ENCODE measurements at regions not wholly inside any gene's neighbourhood (a gene's known extent, or its start where the extent isn't known, plus 50 kb on each side); places are given as distances from the start of the nearest gene placed in this dataset.

GRCh38 chr2:209138079-209138478 is 285.8 kb upstream of the MAP2 start:
- TF ChIP-seq REST (IDR thresholded peaks at IDR 0.05) = no peak
- no peak for TF ChIP-seq GABPA (IDR thresholded peaks at IDR 0.05 in 1 of 2, conservative IDR thresholded peaks at IDR 0.05 in 1 of 2)
- no peak for TF ChIP-seq CTCF (IDR thresholded peaks at IDR 0.05; ENCODE audit: low read depth, low read length, missing input control)
- TF ChIP-seq MAX (IDR thresholded peaks at IDR 0.05) = no peak
- TF ChIP-seq JUND (IDR thresholded peaks at IDR 0.05) = no peak
- TF ChIP-seq FOXA1 (IDR thresholded peaks at IDR 0.05) = no peak
- no peak for TF ChIP-seq TAF1 (conservative IDR thresholded peaks at IDR 0.05)
- TF ChIP-seq NR2F2 (IDR thresholded peaks at IDR 0.05) = no peak
- TF ChIP-seq ATF3 (IDR thresholded peaks at IDR 0.05) = no peak
